Smooth muscle cell (in vitro differentiated cells): ENCODE measurements at regions not wholly inside any gene's neighbourhood (a gene's known extent, or its start where the extent isn't known, plus 50 kb on each side); places are given as distances from the start of the nearest gene placed in this dataset.

Source experiments
- DNase-seq: peaks from one replicate; lab custom pipeline; 2025; ENCODE audit not compliant: unreplicated experiment; lab: John Stamatoyannopoulos, UW
- H2AFZ ChIP-seq: fragments of 200-600 bp; sonication (generic); 2 replicates; pipeline ENCODE4 v1.6.0; 2016; ENCODE audit warnings: antibody characterized with exemption, low read depth, mild to moderate bottlenecking
- H3F3A ChIP-seq: fragments of 200-600 bp; sonication (generic); 2 replicates; pipeline ENCODE4 v1.6.0; 2017; ENCODE audit warnings: antibody characterized with exemption, low read depth
- H3K27ac ChIP-seq: fragments of 200-600 bp; sonication (generic); 2 replicates; pipeline ENCODE4 v1.5.1; 2016; ENCODE audit warnings: low read depth, mild to moderate bottlenecking
- H3K27me3 ChIP-seq: fragments of 200-600 bp; sonication (generic); 2 replicates; pipeline ENCODE4 v1.6.1; 2016; ENCODE audit warnings: low read depth, mild to moderate bottlenecking
- H3K36me3 ChIP-seq: fragments of 200-600 bp; sonication (generic); 2 replicates; pipeline ENCODE4 v1.5.1; 2016; ENCODE audit warnings: low read depth
- H3K4me1 ChIP-seq: fragments of 200-600 bp; sonication (generic); 2 replicates; pipeline ENCODE4 v1.5.1; 2016; ENCODE audit warnings: low read depth
- H3K4me2 ChIP-seq: fragments of 200-600 bp; sonication (generic); 2 replicates; pipeline ENCODE4 v1.6.0; 2016; ENCODE audit warnings: mild to moderate bottlenecking
- H3K4me3 ChIP-seq: fragments of 200-600 bp; sonication (generic); 2 replicates; pipeline ENCODE4 v1.5.1; 2016; ENCODE audit warnings: mild to moderate bottlenecking
- H3K79me2 ChIP-seq: fragments of 200-600 bp; sonication (generic); 2 replicates; pipeline ENCODE4 v1.6.0; 2016; ENCODE audit warnings: low read depth, mild to moderate bottlenecking
- H3K9ac ChIP-seq: fragments of 200-600 bp; sonication (generic); 2 replicates; pipeline ENCODE4 v1.6.0; 2016; ENCODE audit warnings: low read depth
- H3K9me3 ChIP-seq: fragments of 200-600 bp; sonication (generic); replicated peaks from 2 replicates; pipeline ENCODE4 v1.5.1; 2016; ENCODE audit warnings: low read depth
- H4K20me1 ChIP-seq: fragments of 200-600 bp; sonication (generic); 2 replicates; pipeline ENCODE4 v1.6.0; 2016; ENCODE audit warnings: low read depth
- CTCF ChIP-seq: fragments of 200-600 bp; sonication (generic); IDR thresholded peaks from 2 replicates; pipeline ENCODE4 v1.5.1; 2017; ENCODE audit warnings: borderline replicate concordance, mild to moderate bottlenecking, antibody characterized with exemption; ENCODE audit not compliant: insufficient read depth, poor library complexity, severe bottlenecking
- WGBS: methylation state at CpG from one replicate; pipeline ENCODE4 v1.1.7; 2016; ENCODE audit warnings: low lambda C conversion rate; 5-methylcytosine and 5-hydroxymethylcytosine counted together

GRCh38 chr13:89628567-89628966, 1718.9 kb upstream of the MIR17HG start:
- Histone ChIP-seq H3K27ac (no peak overlapping the region), H3K4me1 (no peaks in the 10 kb centered on the region), H4K20me1 (no peaks in the 10 kb centered on the region), H3K79me2 (no peaks in the 10 kb centered on the region), H2AFZ (no peak overlapping the region), H3K4me2 (no peak overlapping the region), H3K9ac (no peak overlapping the region), H3K9me3 (no peaks in the 10 kb centered on the region), H3K4me3 (no peak overlapping the region), H3F3A (no peaks in the 10 kb centered on the region), H3K36me3 (no peaks in the 10 kb centered on the region), H3K27me3 (no peaks in the 10 kb centered on the region)
- no peak for TF ChIP-seq CTCF
- DNase-seq = no peak
- 85% methylated on average over 5 of the region's 5 CpGs for WGBS

- H2AFZ ChIP-seq = no peak overlapping the region
- TF ChIP-seq CTCF = no peak
- H4K20me1 ChIP-seq = no peaks in the 10 kb centered on the region
- H3K79me2 ChIP-seq = no peaks in the 10 kb centered on the region
- H3K27me3 ChIP-seq = no peaks in the 10 kb centered on the region
- no peak for DNase-seq
- H3K9me3 ChIP-seq = no peaks in the 10 kb centered on the region
- 96% methylated on average over 7 of the region's 7 CpGs for WGBS
- no peaks in the 10 kb centered on the region for H3K36me3 ChIP-seq
- no peaks in the 10 kb centered on the region for H3F3A ChIP-seq
- no peak overlapping the region for H3K4me3 ChIP-seq
- no peaks in the 10 kb centered on the region for H3K4me1 ChIP-seq
- no peak overlapping the region for H3K9ac ChIP-seq
- no peak overlapping the region for H3K27ac ChIP-seq
- no peak overlapping the region for H3K4me2 ChIP-seq
These were observed 1697.3 kb upstream of the MIR17HG start for GRCh38 chr13:89650226-89650625.

- Histone ChIP-seq H3K4me1 (no peaks in the 10 kb centered on the region), H3K9ac (no peak overlapping the region), H3K36me3 (no peaks in the 10 kb centered on the region), H3F3A (no peaks in the 10 kb centered on the region), H4K20me1 (no peaks in the 10 kb centered on the region), H3K4me2 (no peak overlapping the region), H3K79me2 (no peaks in the 10 kb centered on the region), H2AFZ (no peak overlapping the region), H3K9me3 (no peaks in the 10 kb centered on the region), H3K4me3 (no peak overlapping the region), H3K27ac (no peak overlapping the region), H3K27me3 (no peaks in the 10 kb centered on the region)
- no peak for DNase-seq
- no peak for TF ChIP-seq CTCF
These were observed 1686.7 kb upstream of the MIR17HG start for GRCh38 chr13:89660752-89661151.

- H3K27me3 ChIP-seq = no peaks in the 10 kb centered on the region
- WGBS = 89% methylated on average over 3 of the region's 3 CpGs
- no peak overlapping the region for H3K9ac ChIP-seq
- H4K20me1 ChIP-seq = no peaks in the 10 kb centered on the region
- H2AFZ ChIP-seq = no peak overlapping the region
- no peak overlapping the region for H3K4me3 ChIP-seq
- no peak overlapping the region for H3K27ac ChIP-seq
- no peak for TF ChIP-seq CTCF
- no peaks in the 10 kb centered on the region for H3K4me1 ChIP-seq
- H3K9me3 ChIP-seq = no peaks in the 10 kb centered on the region
- no peaks in the 10 kb centered on the region for H3K36me3 ChIP-seq
- H3K4me2 ChIP-seq = no peak overlapping the region
- no peaks in the 10 kb centered on the region for H3K79me2 ChIP-seq
- DNase-seq = no peak
- H3F3A ChIP-seq = no peaks in the 10 kb centered on the region
These were observed 1673.6 kb upstream of the MIR17HG start for GRCh38 chr13:89673789-89674311.
